ENCODE measurements at regions not wholly inside any gene's neighbourhood (a gene's known extent, or its start where the extent isn't known, plus 50 kb on each side); places are given as distances from the start of the nearest gene placed in this dataset.

- no TSS peak for BruUV-seq (replicated peaks)
- POLR2A ChIA-PET (ENCODE audit: unreplicated experiment), result no interaction called here
- Histone ChIP-seq H3K18ac (ENCODE audit: low read depth, low read length) (no peak overlapping the region), H2AK5ac (ENCODE audit: low read depth, low read length) (no peak overlapping the region), H3K4me2 (ENCODE audit: low read depth, low read length) (no peak overlapping the region), H3K9ac (ENCODE audit: low read depth, low read length) (no peak overlapping the region), H2BK20ac (ENCODE audit: low read depth, low read length) (no peak overlapping the region), H3K27ac (ENCODE audit: insufficient read depth, low read length) (no peak overlapping the region), H4K20me1 (ENCODE audit: insufficient read depth, low read length) (no peaks in the 10 kb centered on the region), H2AK9ac (replicated peaks; ENCODE audit: low read depth, low read length, poor library complexity) (no peak overlapping the region), H4K5ac (ENCODE audit: low read depth, low read length) (no peak overlapping the region), H3K79me1 (ENCODE audit: low read depth in 1 of 2, low read length in 2 of 2) (no peaks in the 10 kb centered on the region), H3K27me3 (ENCODE audit: control insufficient read depth, insufficient read depth, low read length) (no peaks in the 10 kb centered on the region), H2AFZ (replicated peaks; ENCODE audit: low read length, poor library complexity) (no peak overlapping the region), H3K36me3 (ENCODE audit: control insufficient read depth, insufficient read depth, low read length) (no peaks in the 10 kb centered on the region), H3K56ac (ENCODE audit: extremely low read depth, insufficient read depth, low read length) (no peak overlapping the region), H3K4me3 (ENCODE audit: insufficient read depth, low read depth, low read length) (no peak overlapping the region), H2BK15ac (ENCODE audit: low read depth, low read length) (no peak overlapping the region), H4K91ac (ENCODE audit: insufficient read depth, low read depth, low read length) (no peak overlapping the region), H3K4ac (ENCODE audit: low read depth, low read length) (no peak overlapping the region), H2BK5ac (ENCODE audit: low read depth, low read length, poor library complexity, severe bottlenecking) (no peak overlapping the region), H3K9me1 (ENCODE audit: insufficient read depth, low read length) (no peaks in the 10 kb centered on the region), H4K8ac (ENCODE audit: low read depth in 2 of 2, low read length in 2 of 2) (no peak overlapping the region), H3K9me3 (ENCODE audit: control insufficient read depth, insufficient read depth, low read length) (no peaks in the 10 kb centered on the region), H2BK120ac (ENCODE audit: low read depth, low read length) (no peak overlapping the region), H3K4me1 (ENCODE audit: control insufficient read depth, insufficient read depth, low read length) (peaks cover 2% of the 10 kb centered on the region; the same call in 1 of the 2 replicates), H3K14ac (replicated peaks; ENCODE audit: low read depth, low read length) (no peak overlapping the region), H3K23ac (ENCODE audit: low read depth, low read length) (no peak overlapping the region)
- CTCF ChIA-PET, result no interaction called here
- dilution Hi-C loops (cut with HindIII; ENCODE audit: low sequenced_read_pairs, unreplicated experiment), result no loop called here
- WGBS, 2 experiments (ENCODE audit: extremely low coverage in 2 of 2, insufficient read length in 1 of 2), result no CpG with 5 or more reads among the region's 2 CpGs
- in situ Hi-C loops (cut with MboI; ENCODE audit: low sequenced_read_pairs), result no loop called here
- TF ChIP-seq CEBPB (IDR thresholded peaks at IDR 0.05; ENCODE audit: low read depth, low read length) (no peak), SMC3 (IDR thresholded peaks at IDR 0.05; ENCODE audit: low read depth, low read length) (no peak), MAZ (IDR thresholded peaks at IDR 0.05; ENCODE audit: borderline replicate concordance, low read depth, low read length) (no peak), CTCF (conservative IDR thresholded peaks at IDR 0.05; ENCODE audit: low read depth, low read length) (no peak), ELK1 (IDR thresholded peaks at IDR 0.05; ENCODE audit: borderline replicate concordance, low read depth, low read length) (no peak), RFX5 (IDR thresholded peaks at IDR 0.05; ENCODE audit: low read depth, low read length) (no peak), MXI1 (IDR thresholded peaks at IDR 0.05; ENCODE audit: borderline replicate concordance, low read depth, low read length) (no peak), BHLHE40 (IDR thresholded peaks at IDR 0.05; ENCODE audit: low read depth, low read length) (no peak), FOS (IDR thresholded peaks at IDR 0.05; ENCODE audit: low read depth, low read length) (no peak), NFE2L2 (IDR thresholded peaks at IDR 0.05; ENCODE audit: low read depth, low read length) (no peak), USF2 (IDR thresholded peaks at IDR 0.05; ENCODE audit: low read depth, low read length) (no peak), RAD21 (IDR thresholded peaks at IDR 0.05; ENCODE audit: low read length) (no peak), POLR2A (IDR thresholded peaks at IDR 0.05; ENCODE audit: low read depth, low read length) (no peak), RCOR1 (IDR thresholded peaks at IDR 0.05; ENCODE audit: insufficient replicate concordance, low read length) (no peak), CHD1 (IDR thresholded peaks at IDR 0.05; ENCODE audit: low read depth, low read length) (no peak), MAFK (IDR thresholded peaks at IDR 0.05; ENCODE audit: low read depth, low read length) (no peak)
- DNase-seq (no peak), ATAC-seq (ENCODE audit: low read depth) (no peak)
- intact Hi-C loops (cut with micrococcal nuclease), result no loop called here
These were observed 172.5 kb upstream of the CREB1 start for GRCh38 chr2:207357216-207357615.

Data from IMR-90 (cell line).